Heart left ventricle (tissue), 16 donors: ENCODE measurements at regions not wholly inside any gene's neighbourhood (a gene's known extent, or its start where the extent isn't known, plus 50 kb on each side); places are given as distances from the start of the nearest gene placed in this dataset.

Experiments
- ATAC-seq, 4 donors: fragments of 200-7000 bp; cut with Tn5 transposase; one replicate each; pipeline ENCODE4 v1.9.1; 2020 to 2022; ENCODE audit warnings: moderate library complexity in 4 of 4, mild to moderate bottlenecking in 3 of 4, moderate number of reproducible peaks in 1 of 4
- DNase-seq, 5 donors: peaks; one replicate each; pipeline ENCODE4 v3.0.0-alpha.2; 2020
- H3K27ac ChIP-seq, 12 donors: fragments of 200-600 bp; sonication (generic) in 4 of 12; one replicate each; pipeline versions ENCODE4 v1.5.0 to v1.8.0; 2016 to 2022; ENCODE audit warnings: mild to moderate bottlenecking in 2 of 12
- H3K27me3 ChIP-seq, 9 donors: fragments of 200-600 bp; sonication (generic) in 2 of 9; one replicate each; pipeline versions ENCODE4 v1.5.1 to v1.8.0; 2016 to 2022; ENCODE audit warnings: mild to moderate bottlenecking in 3 of 9
- H3K36me3 ChIP-seq, 9 donors: fragments of 200-600 bp; sonication (generic) in 2 of 9; one replicate each; pipeline versions ENCODE4 v1.5.0 to v1.8.0; 2018 to 2022; ENCODE audit warnings: mild to moderate bottlenecking in 2 of 9
- H3K4me1 ChIP-seq, 12 donors: fragments of 200-600 bp; sonication (generic) in 4 of 12; one replicate each; pipeline versions ENCODE4 v1.5.0 to v1.8.0; 2016 to 2022; ENCODE audit warnings: mild to moderate bottlenecking in 3 of 12
- H3K4me3 ChIP-seq, 12 donors: fragments of 200-600 bp; sonication (generic) in 4 of 12; one replicate each; pipeline versions ENCODE4 v1.5.0 to v1.8.0; 2017 to 2022; ENCODE audit warnings: mild to moderate bottlenecking in 9 of 12, moderate library complexity in 4 of 12
- H3K9me3 ChIP-seq, 12 donors: fragments of 200-600 bp; sonication (generic) in 4 of 12; one replicate each; pipeline versions ENCODE4 v1.5.0 to v1.8.0; 2016 to 2022; ENCODE audit warnings: mild to moderate bottlenecking in 1 of 12
- CTCF ChIP-seq, 12 donors: fragments of 200-600 bp; sonication (generic) in 4 of 12; IDR thresholded peaks; one replicate each; pipeline versions ENCODE4 v1.5.0 to v1.8.0; 2018 to 2022; ENCODE audit warnings: antibody characterized with exemption in 12 of 12, mild to moderate bottlenecking in 5 of 12
- POLR2A ChIP-seq, 2 donors: fragments of 450-650 bp; IDR thresholded peaks; one replicate each; pipeline ENCODE4 v1.6.1; 2017; ENCODE audit warnings: antibody characterized with exemption in 2 of 2, mild to moderate bottlenecking in 2 of 2, moderate library complexity in 2 of 2
- WGBS, 4 donors: extraction: QIAGEN DNeasy Blood & Tissue Kit in 2 of 4; methylation state at CpG; one replicate each; pipeline versions ENCODE4 v1.1.5 to v1.1.7; 2013 to 2018; 5-methylcytosine and 5-hydroxymethylcytosine counted together
- intact Hi-C, 10 donors: fragments of 100-400 bp; cut with DNase I; formaldehyde crosslinking; loops; one replicate each; pipeline versions ENCODE4 v1.11.1 to v1.14.2; 2022
- donor health status: ischemic (EF 13 %, LVEDD 7.1; RV severe dilation, severe dysfunction).
- donor health status: healthy with polysubstance abuse.
- donor health status: DM: no; HTN: yes; CAD: no.
- donor health status: DM: no; HTN: no; CAD: no.
- donor health status: ischemic (EF 25% LVEDD 6.9; RV normal size, moderate dysfunction).
- donor health status: ischemic (EF 25% LVEDD 5.7; RV mildly dilated, moderate dysfunction).
- donor health status: healthy.
- donor health status: DM: yes; HTN: yes; CAD: no.
- donor health status: ischemic (EF 35%, LVEDD 5.7; RV mildly dilated, moderate dysfunction).
- donor health status: nonischemic (EF 11% LVEDD 7.7; RV severe dilation, severe dysfunction).
- donor health status: DM: yes; HTN: yes; CAD: no.
- donor health status: PGD.
- donor health status: ischemic (EF 29% LVEDD 5.4; RV normal size, mild dysfunction).
- donor health status: nonischemic (EF 23%, LVEDD 6.1; RV moderate dilation, normal function).

- intact Hi-C loops = no loop called here
- peaks cover 0 to 3% (median 0%) of the 10 kb centered on the region in 12 donors for H3K9me3 ChIP-seq
- H3K27me3 ChIP-seq = no peaks in the 10 kb centered on the region
- DNase-seq = no peak
- ATAC-seq = no peak
- 40 to 68% (median 62%) methylated on average over 5 of the region's 5 CpGs for WGBS, 4 donors
- H3K27ac ChIP-seq = no peak overlapping the region
- TF ChIP-seq CTCF (IDR thresholded peaks at IDR 0.05) = no peak
- no peak for TF ChIP-seq POLR2A (IDR thresholded peaks at IDR 0.05)
- H3K36me3 ChIP-seq = no peaks in the 10 kb centered on the region
- H3K4me1 ChIP-seq = peaks cover 0 to 7% (median 0%) of the 10 kb centered on the region in 12 donors
- no peak overlapping the region for H3K4me3 ChIP-seq
Observed at GRCh38 chr1:112304126-112304525, 91.9 kb upstream of the CTTNBP2NL start.

- TF ChIP-seq POLR2A (IDR thresholded peaks at IDR 0.05) = no peak
- no peak for TF ChIP-seq CTCF (IDR thresholded peaks at IDR 0.05)
- intact Hi-C loops = no loop called here
Observed at GRCh38 chr1:112304612-112305011, 91.4 kb upstream of the CTTNBP2NL start.

DNA sequence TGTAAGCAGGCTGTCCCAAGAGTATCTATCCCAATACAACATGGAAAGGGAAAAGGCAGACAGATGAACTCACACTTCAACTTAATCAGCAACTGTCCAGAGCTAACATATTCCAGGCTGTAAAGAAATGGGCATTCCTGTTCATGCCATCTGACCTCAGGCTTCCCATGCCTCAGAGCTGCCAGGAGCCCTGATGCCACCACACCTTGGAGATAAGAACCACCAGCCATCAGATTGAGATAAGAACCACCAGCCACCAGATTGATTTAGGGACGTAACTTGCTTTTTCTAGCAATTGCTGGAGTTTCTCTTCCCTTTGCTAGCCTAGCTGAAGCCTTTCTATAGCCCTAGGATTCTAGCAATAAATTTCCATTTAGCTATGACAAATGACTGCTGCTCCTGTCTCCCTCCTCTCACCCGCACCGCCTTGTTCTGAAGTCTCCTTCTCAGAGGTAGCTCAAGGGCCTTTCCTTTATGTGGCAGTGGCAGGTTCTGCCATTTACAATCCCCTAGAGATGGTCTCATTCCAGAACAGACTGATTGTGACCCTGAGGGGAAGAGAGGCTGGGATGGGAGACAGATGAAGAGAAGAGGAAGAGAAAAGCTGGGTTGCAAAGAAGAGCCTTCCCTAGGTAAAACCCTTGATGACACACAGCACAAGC lies 88.0 kb upstream of the CTTNBP2NL start:
- no peak overlapping the region for H3K27ac ChIP-seq
- no peak for DNase-seq
- intact Hi-C loops = no loop called here
- peaks cover 0 to 7% (median 0%) of the 10 kb centered on the region in 12 donors for H3K4me1 ChIP-seq
- ATAC-seq = no peak
- TF ChIP-seq CTCF (IDR thresholded peaks at IDR 0.05) = no peak
- no peak for TF ChIP-seq POLR2A (IDR thresholded peaks at IDR 0.05)
- peaks cover 0 to 8% (median 0%) of the 10 kb centered on the region in 9 donors for H3K27me3 ChIP-seq
- no peaks in the 10 kb centered on the region for H3K36me3 ChIP-seq
- H3K4me3 ChIP-seq = no peak overlapping the region
- no peaks in the 10 kb centered on the region for H3K9me3 ChIP-seq
- 62 to 89% (median 76%) methylated on average over 3 of the region's 3 CpGs for WGBS, 4 donors

More at GRCh38 chr1:112304612-112305011, 91.4 kb upstream of the CTTNBP2NL start:
- no peak overlapping the region for H3K27ac ChIP-seq
- no peaks in the 10 kb centered on the region for H3K36me3 ChIP-seq
- no peaks in the 10 kb centered on the region for H3K27me3 ChIP-seq
- H3K4me1 ChIP-seq = peaks cover 0 to 7% (median 0%) of the 10 kb centered on the region in 12 donors
- no peak overlapping the region for H3K4me3 ChIP-seq
- 38 to 66% (median 53%) methylated on average over 3 of the region's 3 CpGs for WGBS, 4 donors
- ATAC-seq (no peak), DNase-seq (no peak)
- H3K9me3 ChIP-seq = no peaks in the 10 kb centered on the region

GRCh38 chr1:112308716-112309115 lies 87.3 kb upstream of the CTTNBP2NL start:
- Histone ChIP-seq H3K27ac (no peak overlapping the region), H3K9me3 (no peaks in the 10 kb centered on the region), H3K27me3 (peaks cover 0 to 8% (median 0%) of the 10 kb centered on the region in 9 donors), H3K4me1 (peaks cover 0 to 7% (median 0%) of the 10 kb centered on the region in 12 donors), H3K4me3 (no peak overlapping the region), H3K36me3 (no peaks in the 10 kb centered on the region)
- DNase-seq (no peak), ATAC-seq (no peak)
- WGBS, 4 donors = 66 to 82% (median 73%) methylated on average over 5 of the region's 5 CpGs
- TF ChIP-seq POLR2A (IDR thresholded peaks at IDR 0.05) (no peak), CTCF (IDR thresholded peaks at IDR 0.05) (no peak)
- intact Hi-C loops = no loop called here
